Fibroblast of villous mesenchyme (primary cell): ENCODE measurements at regions not wholly inside any gene's neighbourhood (a gene's known extent, or its start where the extent isn't known, plus 50 kb on each side); places are given as distances from the start of the nearest gene placed in this dataset.

ENCODE experiments used
- DNase-seq: peaks from one replicate; pipeline ENCODE4 v3.0.0-alpha.2; 2010; ENCODE audit warnings: low read depth
- H3K4me3 ChIP-seq: 2 replicates; pipeline ENCODE4 v1.5.1; 2011; ENCODE audit warnings: low read depth, mild to moderate bottlenecking, low read length
- CTCF ChIP-seq: IDR thresholded peaks from 2 replicates; pipeline ENCODE4 v1.5.1; 2012; ENCODE audit warnings: low read depth, mild to moderate bottlenecking, low read length; ENCODE audit not compliant: insufficient read depth

- DNase-seq = no peak
- TF ChIP-seq CTCF = no peak
- no peak overlapping the region for H3K4me3 ChIP-seq
Measured at GRCh38 chr3:144626835-144627234, 655.2 kb downstream of the DIPK2A start.

GRCh38 chr3:144629381-144629780 is 657.8 kb downstream of the DIPK2A start:
- TF ChIP-seq CTCF = no peak
- DNase-seq = no peak

GRCh38 chr3:144636833-144637232 is 665.2 kb downstream of the DIPK2A start:
- no peak for DNase-seq
- no peak overlapping the region for H3K4me3 ChIP-seq
- TF ChIP-seq CTCF = no peak

More at GRCh38 chr3:144629381-144629780, 657.8 kb downstream of the DIPK2A start:
- H3K4me3 ChIP-seq = no peak overlapping the region

- H3K4me3 ChIP-seq = no peak overlapping the region
- DNase-seq = no peak
- TF ChIP-seq CTCF = no peak
Measured at GRCh38 chr3:144638009-144638408, 666.4 kb downstream of the DIPK2A start.

GRCh38 chr3:144643771-144644198 is 672.2 kb downstream of the DIPK2A start:
- no peak for TF ChIP-seq CTCF
- DNase-seq = peak; percentile 14
- H3K4me3 ChIP-seq = no peak overlapping the region

- TF ChIP-seq CTCF = no peak
- DNase-seq = no peak
- no peak overlapping the region for H3K4me3 ChIP-seq
Measured at GRCh38 chr3:144645300-144645699, 673.7 kb downstream of the DIPK2A start.

GRCh38 chr3:144650380-144650779 is 678.8 kb downstream of the DIPK2A start:
- no peak for DNase-seq
- H3K4me3 ChIP-seq = no peak overlapping the region
- no peak for TF ChIP-seq CTCF
